Astrocyte (in vitro differentiated cells and primary cell): ENCODE measurements at regions not wholly inside any gene's neighbourhood (a gene's known extent, or its start where the extent isn't known, plus 50 kb on each side); places are given as distances from the start of the nearest gene placed in this dataset.

Experiments
- DNase-seq: peaks from one replicate; pipeline ENCODE4 v3.0.0-alpha.2; 2010; ENCODE audit warnings: low read depth
- FAIRE-seq: peaks from 2 replicates; lab custom pipeline; 2011; peaks lifted over from hg19 to GRCh38; lab: Jason Lieb, UNC
- H2AFZ ChIP-seq: 2 replicates; pipeline ENCODE4 v1.6.0; 2012; ENCODE audit warnings: low read depth, low read length, inconsistent platforms
- H3K27ac ChIP-seq: 2 replicates; pipeline ENCODE4 v1.5.1; 2011; ENCODE audit warnings: low read depth, low read length, inconsistent platforms
- H3K27me3 ChIP-seq: 2 replicates; pipeline ENCODE4 v1.6.0; 2011; ENCODE audit warnings: low read length, inconsistent platforms; ENCODE audit not compliant: insufficient read depth
- H3K36me3 ChIP-seq: 2 replicates; pipeline ENCODE4 v1.5.1; 2011; ENCODE audit warnings: low read length, inconsistent platforms; ENCODE audit not compliant: insufficient read depth
- H3K4me1 ChIP-seq: 2 replicates; pipeline ENCODE4 v1.5.1; 2011; ENCODE audit warnings: low read length, inconsistent platforms; ENCODE audit not compliant: insufficient read depth
- H3K4me2 ChIP-seq: 2 replicates; pipeline ENCODE4 v1.6.0; 2012; ENCODE audit warnings: low read length, inconsistent platforms
- H3K4me3 ChIP-seq: 2 replicates; pipeline ENCODE4 v1.5.1; 2011; ENCODE audit warnings: low read depth, mild to moderate bottlenecking, low read length, inconsistent platforms; ENCODE audit not compliant: insufficient read depth
- H3K79me2 ChIP-seq: 2 replicates; pipeline ENCODE4 v1.6.0; 2012; ENCODE audit warnings: mild to moderate bottlenecking, low read length, inconsistent platforms; ENCODE audit not compliant: insufficient read depth
- H3K9ac ChIP-seq: 2 replicates; pipeline ENCODE4 v1.6.0; 2012; ENCODE audit warnings: mild to moderate bottlenecking, low read length, inconsistent platforms
- H3K9me3 ChIP-seq: 2 replicates; pipeline ENCODE4 v1.5.1; 2012; ENCODE audit warnings: low read depth, mild to moderate bottlenecking, low read length, inconsistent platforms; ENCODE audit not compliant: insufficient read depth
- H4K20me1 ChIP-seq: 2 replicates; pipeline ENCODE4 v1.6.0; 2012; ENCODE audit warnings: low read length, inconsistent platforms; ENCODE audit not compliant: insufficient read depth
- H3K27ac Mint-ChIP-seq: one replicate; pipeline ENCODE4 v1.8.0; 2021; ENCODE audit warnings: mild to moderate bottlenecking, mixed read lengths; ENCODE audit not compliant: unreplicated experiment
- H3K27me3 Mint-ChIP-seq: one replicate; pipeline ENCODE4 v1.8.0; 2021; ENCODE audit warnings: low read depth, mixed read lengths; ENCODE audit not compliant: unreplicated experiment
- H3K36me3 Mint-ChIP-seq: one replicate; pipeline ENCODE4 v1.8.0; 2021; ENCODE audit warnings: low read depth, mixed read lengths; ENCODE audit not compliant: unreplicated experiment
- H3K4me1 Mint-ChIP-seq: one replicate; pipeline ENCODE4 v1.8.0; 2021; ENCODE audit warnings: low read depth, mixed read lengths; ENCODE audit not compliant: unreplicated experiment
- H3K4me3 Mint-ChIP-seq: one replicate; pipeline ENCODE4 v1.8.0; 2021; ENCODE audit warnings: mild to moderate bottlenecking, moderate library complexity, mixed read lengths; ENCODE audit not compliant: unreplicated experiment
- H3K9me3 Mint-ChIP-seq: one replicate; pipeline ENCODE4 v1.8.0; 2021; ENCODE audit warnings: mild to moderate bottlenecking, mixed read lengths; ENCODE audit not compliant: unreplicated experiment
- EZH2 ChIP-seq: IDR thresholded peaks from 2 replicates; pipeline ENCODE4 v1.6.1; 2012; ENCODE audit warnings: mild to moderate bottlenecking, low read length, inconsistent platforms; ENCODE audit not compliant: insufficient read depth
- TF ChIP-seq, protein P1 (sequence below): IDR thresholded peaks from 2 replicates; pipeline ENCODE4 v1.5.1; 2011; ENCODE audit warnings: low read depth, mild to moderate bottlenecking, inconsistent platforms, low read length, moderate library complexity; ENCODE audit not compliant: insufficient read depth

DNA sequence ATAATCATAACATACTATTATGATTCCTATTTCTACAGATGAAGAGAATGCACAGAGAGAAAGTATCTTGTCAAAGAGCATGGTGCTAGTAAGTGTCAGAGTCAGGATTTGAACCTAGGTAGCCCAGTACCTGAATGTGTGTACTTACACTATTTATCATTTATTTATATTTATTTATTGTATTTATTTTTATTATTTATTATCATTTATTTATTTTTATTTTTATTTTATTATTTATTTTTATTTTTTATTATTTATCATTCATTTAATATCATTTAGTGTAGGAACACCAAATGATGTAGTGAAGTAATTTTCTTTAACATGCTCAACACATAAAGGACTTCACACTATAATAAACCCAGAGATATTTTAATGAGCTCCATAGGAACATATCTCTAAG lies 209.4 kb upstream of the ZFP42 start:
- no peak for TF ChIP-seq EZH2
- TF ChIP-seq, protein P1, sequence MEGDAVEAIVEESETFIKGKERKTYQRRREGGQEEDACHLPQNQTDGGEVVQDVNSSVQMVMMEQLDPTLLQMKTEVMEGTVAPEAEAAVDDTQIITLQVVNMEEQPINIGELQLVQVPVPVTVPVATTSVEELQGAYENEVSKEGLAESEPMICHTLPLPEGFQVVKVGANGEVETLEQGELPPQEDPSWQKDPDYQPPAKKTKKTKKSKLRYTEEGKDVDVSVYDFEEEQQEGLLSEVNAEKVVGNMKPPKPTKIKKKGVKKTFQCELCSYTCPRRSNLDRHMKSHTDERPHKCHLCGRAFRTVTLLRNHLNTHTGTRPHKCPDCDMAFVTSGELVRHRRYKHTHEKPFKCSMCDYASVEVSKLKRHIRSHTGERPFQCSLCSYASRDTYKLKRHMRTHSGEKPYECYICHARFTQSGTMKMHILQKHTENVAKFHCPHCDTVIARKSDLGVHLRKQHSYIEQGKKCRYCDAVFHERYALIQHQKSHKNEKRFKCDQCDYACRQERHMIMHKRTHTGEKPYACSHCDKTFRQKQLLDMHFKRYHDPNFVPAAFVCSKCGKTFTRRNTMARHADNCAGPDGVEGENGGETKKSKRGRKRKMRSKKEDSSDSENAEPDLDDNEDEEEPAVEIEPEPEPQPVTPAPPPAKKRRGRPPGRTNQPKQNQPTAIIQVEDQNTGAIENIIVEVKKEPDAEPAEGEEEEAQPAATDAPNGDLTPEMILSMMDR, result no peak
- Mint-ChIP-seq H3K36me3 (no peaks in the 10 kb centered on the region), H3K27me3 (no peaks in the 10 kb centered on the region), H3K27ac (no peak overlapping the region), H3K4me3 (no peak overlapping the region), H3K9me3 (no peaks in the 10 kb centered on the region), H3K4me1 (no peaks in the 10 kb centered on the region)
- Histone ChIP-seq H3K27ac (no peak overlapping the region), H3K9ac (no peak overlapping the region), H3K4me1 (no peaks in the 10 kb centered on the region), H3K4me2 (no peak overlapping the region), H3K27me3 (no peaks in the 10 kb centered on the region), H3K36me3 (no peaks in the 10 kb centered on the region), H3K79me2 (no peaks in the 10 kb centered on the region), H3K4me3 (no peak overlapping the region), H3K9me3 (peaks cover 3% of the 10 kb centered on the region), H2AFZ (no peak overlapping the region), H4K20me1 (no peaks in the 10 kb centered on the region)
- FAIRE-seq (no peak), DNase-seq (no peak)

DNA sequence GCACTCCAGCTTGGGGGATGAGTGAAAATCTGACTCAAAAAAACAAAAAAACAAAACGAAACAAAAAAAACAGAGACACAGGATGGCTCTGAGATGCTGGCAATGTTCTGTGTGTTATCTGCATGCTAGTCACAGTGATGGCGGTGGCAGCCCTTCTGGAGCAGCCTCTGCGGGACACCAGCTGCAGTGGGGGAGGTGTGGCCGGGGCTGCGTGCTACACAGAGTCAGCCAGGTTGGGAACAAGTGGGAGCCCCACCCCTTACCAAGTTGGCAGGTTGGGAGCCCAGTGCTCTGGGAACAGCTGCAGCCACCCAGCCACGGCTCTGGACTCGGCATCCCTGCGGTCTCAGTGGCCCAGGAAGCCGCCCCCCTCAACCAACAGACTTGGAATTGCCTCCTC lies 206.5 kb upstream of the ZFP42 start:
- Mint-ChIP-seq H3K4me1 (no peaks in the 10 kb centered on the region), H3K27ac (no peak overlapping the region), H3K9me3 (no peaks in the 10 kb centered on the region), H3K36me3 (no peaks in the 10 kb centered on the region), H3K4me3 (no peak overlapping the region), H3K27me3 (no peaks in the 10 kb centered on the region)
- no peak overlapping the region for H3K27ac ChIP-seq
- H3K4me2 ChIP-seq, result no peak overlapping the region
- no peaks in the 10 kb centered on the region for H3K79me2 ChIP-seq
- H2AFZ ChIP-seq, result no peak overlapping the region
- no peak for FAIRE-seq
- H3K27me3 ChIP-seq, result no peaks in the 10 kb centered on the region
- no peak overlapping the region for H3K4me3 ChIP-seq
- no peaks in the 10 kb centered on the region for H3K36me3 ChIP-seq
- TF ChIP-seq, protein P1, result no peak
- TF ChIP-seq EZH2, result no peak
- no peak overlapping the region for H3K9ac ChIP-seq
- H3K9me3 ChIP-seq, result peaks cover 3% of the 10 kb centered on the region
- DNase-seq, result no peak
- no peaks in the 10 kb centered on the region for H3K4me1 ChIP-seq
- no peaks in the 10 kb centered on the region for H4K20me1 ChIP-seq

DNA sequence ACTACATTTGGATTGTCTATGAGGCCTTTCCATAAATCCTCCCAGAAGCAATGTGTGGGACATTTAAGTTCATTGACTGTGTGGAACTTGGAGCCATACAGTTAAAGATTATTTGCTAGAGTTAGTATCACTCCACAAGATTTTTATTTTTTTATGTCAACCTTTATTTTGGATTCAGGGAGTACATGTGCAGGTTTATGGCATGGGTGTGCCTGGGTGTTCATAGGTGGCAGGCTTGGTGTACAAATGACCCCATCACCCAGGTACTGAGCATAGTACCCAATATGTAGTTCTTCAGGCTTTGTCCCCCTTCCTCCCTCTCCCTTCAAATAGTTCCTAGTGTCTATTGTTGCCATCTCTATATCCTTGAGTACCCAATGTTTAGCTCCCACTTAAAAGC lies 199.8 kb upstream of the ZFP42 start:
- no peak for TF ChIP-seq EZH2
- TF ChIP-seq, protein P1, result no peak
- H3K9me3 Mint-ChIP-seq, result peaks cover 6% of the 10 kb centered on the region
- H3K4me2 ChIP-seq, result no peak overlapping the region
- H3K4me1 ChIP-seq, result no peaks in the 10 kb centered on the region
- no peak overlapping the region for H3K27ac ChIP-seq
- no peaks in the 10 kb centered on the region for H3K79me2 ChIP-seq
- H3K9me3 ChIP-seq, result peaks cover 14% of the 10 kb centered on the region
- H3K27me3 Mint-ChIP-seq, result no peaks in the 10 kb centered on the region
- no peaks in the 10 kb centered on the region for H3K36me3 Mint-ChIP-seq
- H3K27me3 ChIP-seq, result no peaks in the 10 kb centered on the region
- H3K27ac Mint-ChIP-seq, result no peak overlapping the region
- H2AFZ ChIP-seq, result no peak overlapping the region
- H3K36me3 ChIP-seq, result no peaks in the 10 kb centered on the region
- H4K20me1 ChIP-seq, result no peaks in the 10 kb centered on the region
- H3K9ac ChIP-seq, result no peak overlapping the region
- H3K4me1 Mint-ChIP-seq, result no peaks in the 10 kb centered on the region
- H3K4me3 Mint-ChIP-seq, result no peak overlapping the region
- FAIRE-seq (no peak), DNase-seq (no peak)
- no peak overlapping the region for H3K4me3 ChIP-seq
